ENCODE measurements at regions not wholly inside any gene's neighbourhood (a gene's known extent, or its start where the extent isn't known, plus 50 kb on each side); places are given as distances from the start of the nearest gene placed in this dataset.

GRCh38 chr15:47384776-47385175 is 332.5 kb upstream of the SEMA6D start:
- Histone ChIP-seq H3K4me1 (ENCODE audit: insufficient read depth, low read length) (no peaks in the 10 kb centered on the region), H3K36me3 (replicated peaks in 1 of 2; ENCODE audit: control insufficient read depth in 1 of 2, insufficient read depth in 2 of 2, low read length in 2 of 2) (no peaks in the 10 kb centered on the region), H3K4me2 (ENCODE audit: low read depth, low read length) (no peak overlapping the region), H3K9me3 (ENCODE audit: low read length) (no peaks in the 10 kb centered on the region; the same call in none of the 2 replicates), H3K4me3 (replicated peaks in 1 of 3; ENCODE audit: insufficient read depth in 1 of 3, low read depth in 2 of 3, low read length in 3 of 3) (no peak overlapping the region), H3K27me3 (ENCODE audit: control insufficient read depth in 1 of 2, insufficient read depth in 2 of 2, low read length in 2 of 2) (no peaks in the 10 kb centered on the region), H2AFZ (ENCODE audit: low read length) (no peak overlapping the region), H3K79me2 (ENCODE audit: insufficient read depth, low read length) (no peaks in the 10 kb centered on the region), H3K27ac (ENCODE audit: extremely low read length, insufficient read depth, low read length) (no peak overlapping the region), H4K20me1 (ENCODE audit: insufficient read depth, low read length) (no peaks in the 10 kb centered on the region), H3K9ac (ENCODE audit: insufficient read depth, low read depth, low read length) (no peak overlapping the region)
- CTCF ChIA-PET (ENCODE audit: low intra/inter-chr PET ratio, low total read pairs): no interaction called here
- POLR2A ChIA-PET: no interaction called here
- ATAC-seq (no peak), FAIRE-seq (no peak), DNase-seq (ENCODE audit: low spot score) (no peak)
- in situ Hi-C loops (cut with HindIII; ENCODE audit: extremely low pct_ligation_motif_present, low pct_unique_long_range_greater_than_20kb): no loop called here
- WGBS (ENCODE audit: low lambda C conversion rate): 5% methylated on average over 2 of the region's 2 CpGs
- TF ChIP-seq BORCS8-MEF2B (CRISPR knock-in tag; IDR thresholded peaks at IDR 0.05) (no peak), SALL1 (CRISPR knock-in tag; IDR thresholded peaks at IDR 0.05) (no peak), PITX1 (CRISPR knock-in tag; IDR thresholded peaks at IDR 0.05) (no peak), ZBTB49 (CRISPR knock-in tag; IDR thresholded peaks at IDR 0.05; ENCODE audit: borderline replicate concordance) (no peak), TGIF2 (CRISPR knock-in tag; IDR thresholded peaks at IDR 0.05) (no peak)
- no TSS peak for BruUV-seq (replicated peaks)
- intact Hi-C loops (cut with micrococcal nuclease; ENCODE audit: unreplicated experiment): no loop called here

GRCh38 chr15:47386459-47386858 is 330.8 kb upstream of the SEMA6D start:
- no peaks in the 10 kb centered on the region; the same call in none of the 2 replicates for H3K9me3 ChIP-seq (ENCODE audit: low read length)
- H3K9ac ChIP-seq (ENCODE audit: insufficient read depth, low read depth, low read length): no peak overlapping the region
- H3K27ac ChIP-seq (ENCODE audit: extremely low read length, insufficient read depth, low read length): no peak overlapping the region
- ChIA-PET CTCF (ENCODE audit: low intra/inter-chr PET ratio, low total read pairs) (no interaction called here), POLR2A (no interaction called here)
- intact Hi-C loops (cut with micrococcal nuclease; ENCODE audit: unreplicated experiment) (no loop called here), in situ Hi-C loops (cut with HindIII; ENCODE audit: extremely low pct_ligation_motif_present, low pct_unique_long_range_greater_than_20kb) (no loop called here)
- 36% methylated on average over 5 of the region's 5 CpGs for WGBS (ENCODE audit: low lambda C conversion rate)
- DNase-seq (ENCODE audit: low spot score) (no peak), FAIRE-seq (no peak), ATAC-seq (no peak)
- no TSS peak for BruUV-seq (replicated peaks)
- no peak overlapping the region for H3K4me2 ChIP-seq (ENCODE audit: low read depth, low read length)
- no peaks in the 10 kb centered on the region for H3K27me3 ChIP-seq (ENCODE audit: control insufficient read depth in 1 of 2, insufficient read depth in 2 of 2, low read length in 2 of 2)
- no peak overlapping the region for H3K4me3 ChIP-seq (replicated peaks in 1 of 3; ENCODE audit: insufficient read depth in 1 of 3, low read depth in 2 of 3, low read length in 3 of 3)
- H3K79me2 ChIP-seq (ENCODE audit: insufficient read depth, low read length): no peaks in the 10 kb centered on the region
- no peak overlapping the region for H2AFZ ChIP-seq (ENCODE audit: low read length)
- H3K36me3 ChIP-seq (replicated peaks in 1 of 2; ENCODE audit: control insufficient read depth in 1 of 2, insufficient read depth in 2 of 2, low read length in 2 of 2): no peaks in the 10 kb centered on the region
- no peaks in the 10 kb centered on the region for H3K4me1 ChIP-seq (ENCODE audit: insufficient read depth, low read length)
- no peaks in the 10 kb centered on the region for H4K20me1 ChIP-seq (ENCODE audit: insufficient read depth, low read length)
- no peak for TF ChIP-seq ZNF10 (CRISPR knock-in tag; IDR thresholded peaks at IDR 0.05; ENCODE audit: borderline replicate concordance, low read depth)
- TF ChIP-seq TFDP2 (CRISPR knock-in tag; IDR thresholded peaks at IDR 0.05): no peak
- TF ChIP-seq ZBTB7A (CRISPR knock-in tag; IDR thresholded peaks at IDR 0.05): no peak
- TF ChIP-seq ZNF225 (CRISPR knock-in tag; IDR thresholded peaks at IDR 0.05): no peak
- no peak for TF ChIP-seq KLF15 (CRISPR knock-in tag; IDR thresholded peaks at IDR 0.05; ENCODE audit: borderline replicate concordance)
- TF ChIP-seq ATF6 (CRISPR knock-in tag; conservative IDR thresholded peaks at IDR 0.05): no peak
- no peak for TF ChIP-seq NBN (conservative IDR thresholded peaks at IDR 0.05)
- no peak for TF ChIP-seq ZNF329 (CRISPR knock-in tag; IDR thresholded peaks at IDR 0.05; ENCODE audit: low read depth)
- TF ChIP-seq ZNF773 (CRISPR knock-in tag; IDR thresholded peaks at IDR 0.05; ENCODE audit: borderline replicate concordance): no peak
- TF ChIP-seq YEATS2 (CRISPR knock-in tag; IDR thresholded peaks at IDR 0.05; ENCODE audit: borderline replicate concordance): no peak
